ENCODE measurements at regions not wholly inside any gene's neighbourhood (a gene's known extent, or its start where the extent isn't known, plus 50 kb on each side); places are given as distances from the start of the nearest gene placed in this dataset.

DNA sequence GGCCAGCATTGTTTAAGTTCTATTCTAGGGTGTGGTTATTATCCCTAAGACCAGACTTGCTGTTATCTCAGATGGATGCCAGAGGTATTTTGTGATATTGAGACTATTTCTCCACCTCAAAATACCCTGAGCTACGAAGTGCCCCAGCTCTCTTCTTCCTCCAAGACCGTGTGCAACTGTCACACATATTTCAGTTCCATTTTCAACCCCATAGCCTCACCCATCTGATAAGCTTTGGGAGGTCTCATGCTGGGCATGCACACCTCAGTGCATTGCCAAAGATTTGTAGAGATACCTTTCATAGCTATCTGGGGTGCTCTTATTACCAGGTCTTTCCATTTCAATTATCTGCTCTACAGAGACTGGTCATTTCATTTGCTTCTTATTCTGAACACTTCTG, 815.8 kb upstream of the EYS start:
- WGBS, 2 experiments (ENCODE audit: extremely low coverage in 1 of 2, insufficient coverage in 1 of 2, insufficient read length in 1 of 2, insufficient replicate concordance in 2 of 2, low coverage in 1 of 2, low lambda C conversion rate in 2 of 2, missing lambda C conversion rate in 1 of 2) = 91% methylated on average over 2 of the region's 2 CpGs; no CpG with 5 or more reads in 1 of the 2 experiments
- TF ChIP-seq, protein P1, sequence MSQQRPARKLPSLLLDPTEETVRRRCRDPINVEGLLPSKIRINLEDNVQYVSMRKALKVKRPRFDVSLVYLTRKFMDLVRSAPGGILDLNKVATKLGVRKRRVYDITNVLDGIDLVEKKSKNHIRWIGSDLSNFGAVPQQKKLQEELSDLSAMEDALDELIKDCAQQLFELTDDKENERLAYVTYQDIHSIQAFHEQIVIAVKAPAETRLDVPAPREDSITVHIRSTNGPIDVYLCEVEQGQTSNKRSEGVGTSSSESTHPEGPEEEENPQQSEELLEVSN (IDR thresholded peaks at IDR 0.05) = no peak
- no peak for TF ChIP-seq RAD21 (IDR thresholded peaks at IDR 0.05 in 1 of 2, conservative IDR thresholded peaks at IDR 0.05 in 1 of 2; ENCODE audit: low read depth in 2 of 2, low read length in 2 of 2)
- TF ChIP-seq SIRT6 (IDR thresholded peaks at IDR 0.05; ENCODE audit: low read length) = no peak
- TF ChIP-seq BACH1 (IDR thresholded peaks at IDR 0.05; ENCODE audit: low read length) = no peak
- no peak for TF ChIP-seq CTBP2 (IDR thresholded peaks at IDR 0.05; ENCODE audit: borderline replicate concordance, insufficient read depth, insufficient read length, low read length)
- TF ChIP-seq YY1 (IDR thresholded peaks at IDR 0.05; ENCODE audit: low read depth, low read length) = no peak
- no peak for TF ChIP-seq GABPA (IDR thresholded peaks at IDR 0.05; ENCODE audit: borderline replicate concordance, insufficient read depth, low read length)
- no peak for TF ChIP-seq CHD2 (IDR thresholded peaks at IDR 0.05; ENCODE audit: low read length)
- TF ChIP-seq CEBPB (IDR thresholded peaks at IDR 0.05; ENCODE audit: low read depth, low read length) = no peak
- no peak for TF ChIP-seq SIN3A (conservative IDR thresholded peaks at IDR 0.05 in 1 of 2, IDR thresholded peaks at IDR 0.05 in 1 of 2; ENCODE audit: low read depth in 1 of 2, low read length in 2 of 2)
- TF ChIP-seq TAF1 (IDR thresholded peaks at IDR 0.05; ENCODE audit: low read depth, low read length) = no peak
- TF ChIP-seq SP1 (IDR thresholded peaks at IDR 0.05; ENCODE audit: low read depth, low read length) = no peak
- no peak for TF ChIP-seq MAFK (IDR thresholded peaks at IDR 0.05; ENCODE audit: low read depth, low read length)
- no peak for TF ChIP-seq BCL11A (IDR thresholded peaks at IDR 0.05; ENCODE audit: low read depth in 2 of 2, low read length in 2 of 2)

More for the DNA sequence above, 815.8 kb upstream of the EYS start:
- DNase-seq (ENCODE audit: low read depth in 1 of 2, low spot score in 2 of 2) (no peak), FAIRE-seq (no peak)
- H3K4me2 ChIP-seq (ENCODE audit: insufficient read depth in 1 of 2, low read depth in 2 of 2, low read length in 2 of 2) = no peak overlapping the region
- H3K4ac ChIP-seq (replicated peaks; ENCODE audit: insufficient read length, low read depth, low read length) = no peak overlapping the region
- ChIA-PET CTCF (ENCODE audit: partially characterized antibody) (no interaction called here), POLR2A (ENCODE audit: partially characterized antibody) (no interaction called here)
- no peaks in the 10 kb centered on the region for H3K4me1 ChIP-seq (replicated peaks in 1 of 4; ENCODE audit: control insufficient read depth in 3 of 4, insufficient read depth in 4 of 4, low read length in 3 of 4)
- H3K9ac ChIP-seq (replicated peaks in 1 of 4; ENCODE audit: extremely low read depth in 1 of 4, low read depth in 3 of 4, low read length in 3 of 4) = no peak overlapping the region
- no peak overlapping the region for H2BK15ac ChIP-seq (ENCODE audit: low read length)
- no peak overlapping the region for H2BK12ac ChIP-seq (ENCODE audit: low read depth, low read length)
- no peak overlapping the region for H3K56ac ChIP-seq (replicated peaks; ENCODE audit: insufficient read length, low read depth, low read length)
- H3K23me2 ChIP-seq (ENCODE audit: low read depth, low read length) = no peaks in the 10 kb centered on the region
- H3K27ac ChIP-seq (ENCODE audit: low read depth, low read length) = no peak overlapping the region
- no peak overlapping the region for H2BK20ac ChIP-seq (ENCODE audit: low read length)
- no peaks in the 10 kb centered on the region; a peak in 1 of 4 replicates for H3K9me3 ChIP-seq (ENCODE audit: insufficient read depth in 2 of 2, low read depth in 1 of 2, low read length in 1 of 2)
- no peak overlapping the region for H3K14ac ChIP-seq (ENCODE audit: insufficient read length)
- no peak overlapping the region for H2AK5ac ChIP-seq (ENCODE audit: low read depth, low read length)
- no peaks in the 10 kb centered on the region for H3K79me1 ChIP-seq (ENCODE audit: low read depth, low read length)
- H3K27me3 ChIP-seq (replicated peaks in 1 of 4; ENCODE audit: control insufficient read depth in 3 of 4, extremely low read depth in 1 of 4, insufficient read depth in 3 of 4, low read length in 3 of 4) = no peaks in the 10 kb centered on the region
- H4K5ac ChIP-seq (ENCODE audit: insufficient read length, low read depth, low read length) = no peak overlapping the region
- H3K36me3 ChIP-seq (ENCODE audit: control insufficient read depth in 2 of 4, insufficient read depth in 4 of 4, low read length in 3 of 4) = no peaks in the 10 kb centered on the region
- no peak overlapping the region for H4K91ac ChIP-seq (replicated peaks; ENCODE audit: insufficient read length, low read length)
- H2BK120ac ChIP-seq (replicated peaks; ENCODE audit: low read depth, low read length) = no peak overlapping the region
- H3K4me3 ChIP-seq (ENCODE audit: extremely low read depth in 1 of 4, insufficient read depth in 2 of 4, low read depth in 3 of 4, low read length in 4 of 4) = no peak overlapping the region
- no peaks in the 10 kb centered on the region for H4K20me1 ChIP-seq (replicated peaks in 1 of 2; ENCODE audit: control insufficient read depth in 1 of 2, insufficient read depth in 2 of 2, low read length in 2 of 2)
- no peaks in the 10 kb centered on the region for H3K79me2 ChIP-seq (ENCODE audit: control insufficient read depth in 1 of 2, insufficient read depth in 2 of 2, low read length in 2 of 2)
- H2AFZ ChIP-seq (ENCODE audit: low read length) = no peak overlapping the region
- H3K18ac ChIP-seq (ENCODE audit: extremely low read depth, low read length) = no peak overlapping the region
- H3K23ac ChIP-seq (ENCODE audit: insufficient read length) = no peak overlapping the region
- no peak overlapping the region for H4K8ac ChIP-seq (ENCODE audit: extremely low read depth, insufficient read depth, low read length)
- no peak overlapping the region for H2BK5ac ChIP-seq (ENCODE audit: low read depth, low read length)

Measured in H1 (cell line).